HG03378 (cell line): ENCODE measurements at regions not wholly inside any gene's neighbourhood (a gene's known extent, or its start where the extent isn't known, plus 50 kb on each side); places are given as distances from the start of the nearest gene placed in this dataset.

Experiments used
- ATAC-seq: cut with Tn5 transposase; IDR thresholded peaks from one replicate; pipeline ENCODE4 v1.9.1; 2021; ENCODE audit warnings: mild to moderate bottlenecking, moderate library complexity; ENCODE audit not compliant: unreplicated experiment

DNA sequence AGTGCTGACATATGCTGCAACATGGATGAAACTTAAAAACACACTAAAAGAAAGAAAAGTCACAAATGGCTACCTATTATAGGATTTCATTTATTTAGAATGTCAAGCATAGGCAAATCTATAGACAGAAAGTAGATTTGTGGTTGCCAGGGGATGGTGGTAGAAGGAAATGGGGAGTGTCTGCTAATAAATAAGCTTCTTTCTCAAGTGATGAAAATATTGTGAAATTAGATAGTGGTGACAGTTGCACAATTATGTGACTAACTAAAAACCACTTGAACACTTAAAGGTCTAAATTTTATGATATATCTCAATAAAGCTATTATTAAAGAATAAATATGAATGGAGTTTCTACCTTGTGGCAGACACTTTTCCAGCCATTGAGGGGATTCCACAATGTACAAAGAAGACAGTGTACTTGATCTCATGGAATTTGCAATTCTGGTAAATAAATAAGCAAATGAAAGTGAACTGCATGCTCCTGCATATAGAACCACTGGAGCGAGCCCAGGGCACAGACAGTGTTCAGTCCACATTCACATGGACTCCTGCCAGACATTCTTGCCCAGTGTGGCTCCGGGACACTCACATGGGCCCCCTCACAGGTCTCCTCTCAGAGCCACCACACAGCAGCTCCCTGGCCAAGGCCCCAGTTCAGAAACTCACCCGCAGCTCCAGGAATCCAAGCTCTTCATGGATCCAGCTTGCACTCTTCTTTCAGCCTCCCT is 107.1 kb upstream of the ARID2 start:
- no peak for ATAC-seq

DNA sequence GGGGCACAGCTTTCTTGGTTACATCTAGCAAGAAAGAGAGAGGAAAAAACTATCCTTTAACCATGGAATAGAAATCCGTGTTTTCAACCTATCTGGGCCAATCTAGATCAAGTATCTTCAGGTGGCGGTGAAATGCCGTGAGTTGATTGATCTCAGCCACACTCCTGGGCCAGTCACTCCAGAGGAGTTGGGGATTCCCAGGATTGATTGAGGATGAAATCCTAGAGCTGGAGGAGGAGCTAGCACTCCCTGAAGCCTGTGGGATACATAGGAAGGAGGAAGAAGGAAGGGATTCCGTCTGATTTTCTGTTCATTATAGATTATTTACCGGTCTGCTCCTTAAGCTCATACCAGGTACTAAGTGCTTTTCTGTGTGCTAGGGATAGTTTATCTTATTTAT is 106.3 kb upstream of the ARID2 start:
- ATAC-seq = no peak

DNA sequence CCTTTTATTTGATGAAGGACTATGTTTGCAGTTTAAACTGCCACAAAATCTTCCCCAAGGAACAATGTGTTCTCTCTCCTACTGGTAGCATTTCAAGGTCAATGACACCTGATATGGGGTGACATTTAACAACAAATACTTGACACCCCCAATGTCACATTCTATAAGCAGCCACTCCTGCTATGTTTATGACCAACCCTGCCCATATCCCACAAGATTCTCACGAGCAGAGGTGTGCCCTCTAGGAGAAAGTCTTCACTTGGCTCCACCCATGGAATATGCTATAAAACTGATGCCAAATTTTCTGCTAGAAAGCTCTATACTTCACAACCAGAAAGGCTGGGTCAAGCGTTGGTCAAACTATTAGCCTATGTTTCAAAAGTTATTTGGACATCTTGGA is 105.6 kb upstream of the ARID2 start:
- no peak for ATAC-seq

DNA sequence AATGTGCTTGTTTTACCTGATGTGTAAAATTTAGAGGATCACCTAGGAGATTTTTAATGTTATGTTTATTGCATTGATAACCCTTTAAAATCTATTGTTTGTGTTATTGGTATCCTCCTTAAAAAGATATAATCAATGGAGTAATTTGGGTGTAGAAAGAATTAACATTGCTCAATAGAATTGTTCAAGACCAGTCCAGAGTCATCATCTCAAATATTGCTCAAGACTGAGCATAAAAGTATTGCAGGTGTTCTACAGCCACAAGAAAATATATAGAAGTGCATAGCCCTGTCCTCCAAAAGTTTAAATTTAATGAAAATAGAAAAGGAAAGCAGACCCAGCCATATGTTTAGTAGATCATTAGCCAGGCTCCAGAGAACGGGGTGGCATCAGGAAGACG is 102.5 kb upstream of the ARID2 start:
- ATAC-seq = no peak

DNA sequence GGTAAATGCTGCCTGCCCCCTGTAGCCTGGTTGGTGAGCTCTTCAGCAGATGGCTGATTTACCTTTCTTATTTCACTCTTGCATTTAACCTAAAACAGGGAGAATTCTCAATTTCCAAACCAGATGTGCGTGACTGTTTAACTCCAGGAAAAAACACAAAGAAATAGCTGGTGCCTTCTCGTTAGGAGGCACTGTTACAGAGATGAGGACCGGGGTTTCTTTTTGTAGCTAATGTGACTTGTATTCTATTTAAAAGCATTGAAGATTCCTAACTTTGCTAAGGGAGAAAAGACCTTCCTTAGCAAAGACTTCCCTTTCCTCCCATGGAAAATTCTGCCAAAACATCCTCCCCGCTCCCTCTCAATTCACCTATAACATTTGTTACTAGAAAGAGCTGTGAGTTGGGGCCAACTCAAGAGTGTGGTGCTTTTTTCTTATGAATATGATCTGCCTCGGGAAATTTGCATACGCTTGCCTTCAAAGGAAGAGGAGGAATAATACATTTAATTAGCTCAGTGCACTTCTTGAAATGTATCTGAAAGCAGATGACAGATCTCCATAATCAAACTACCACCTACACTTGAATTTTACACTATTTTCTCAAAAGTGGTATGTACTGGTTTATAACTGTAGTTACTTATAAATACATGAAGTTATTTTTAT is 102.0 kb upstream of the ARID2 start:
- no peak for ATAC-seq

DNA sequence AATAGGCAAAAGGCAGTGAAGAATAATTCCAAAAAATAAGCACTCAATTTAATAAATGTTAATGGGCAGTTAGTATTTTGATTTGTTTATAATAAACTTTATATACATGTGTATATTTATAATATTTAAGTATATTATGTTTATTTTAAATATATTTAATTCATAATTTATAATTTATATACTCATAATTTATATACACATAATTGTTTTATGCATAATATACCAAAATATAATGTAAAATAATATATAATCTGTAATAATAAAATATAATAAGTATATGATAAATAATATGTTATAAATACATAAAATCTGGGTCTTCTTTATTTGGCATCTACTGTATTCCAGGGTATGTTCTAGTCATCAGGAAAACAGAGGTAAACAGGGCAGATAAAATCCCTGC is 100.2 kb upstream of the ARID2 start:
- no peak for ATAC-seq

DNA sequence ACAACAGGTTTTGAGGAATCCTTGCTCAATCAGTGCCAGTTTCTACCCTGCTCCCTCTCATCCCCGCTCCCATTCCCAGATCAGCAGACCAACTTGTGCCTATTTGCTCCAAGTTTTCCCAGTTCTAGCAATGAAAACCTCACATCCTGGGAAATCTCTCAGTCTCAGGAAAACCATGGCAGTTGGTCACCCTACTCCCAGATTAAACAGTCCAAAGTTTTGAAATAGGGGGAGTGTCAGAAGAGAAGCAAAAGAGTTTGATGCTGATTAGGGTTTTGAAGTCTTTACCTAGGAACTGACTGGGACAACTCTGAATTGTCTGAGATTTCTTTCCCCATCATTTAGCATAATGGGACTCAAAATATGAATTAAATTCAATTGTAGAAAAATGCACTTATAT is 95.8 kb upstream of the ARID2 start:
- ATAC-seq = no peak

DNA sequence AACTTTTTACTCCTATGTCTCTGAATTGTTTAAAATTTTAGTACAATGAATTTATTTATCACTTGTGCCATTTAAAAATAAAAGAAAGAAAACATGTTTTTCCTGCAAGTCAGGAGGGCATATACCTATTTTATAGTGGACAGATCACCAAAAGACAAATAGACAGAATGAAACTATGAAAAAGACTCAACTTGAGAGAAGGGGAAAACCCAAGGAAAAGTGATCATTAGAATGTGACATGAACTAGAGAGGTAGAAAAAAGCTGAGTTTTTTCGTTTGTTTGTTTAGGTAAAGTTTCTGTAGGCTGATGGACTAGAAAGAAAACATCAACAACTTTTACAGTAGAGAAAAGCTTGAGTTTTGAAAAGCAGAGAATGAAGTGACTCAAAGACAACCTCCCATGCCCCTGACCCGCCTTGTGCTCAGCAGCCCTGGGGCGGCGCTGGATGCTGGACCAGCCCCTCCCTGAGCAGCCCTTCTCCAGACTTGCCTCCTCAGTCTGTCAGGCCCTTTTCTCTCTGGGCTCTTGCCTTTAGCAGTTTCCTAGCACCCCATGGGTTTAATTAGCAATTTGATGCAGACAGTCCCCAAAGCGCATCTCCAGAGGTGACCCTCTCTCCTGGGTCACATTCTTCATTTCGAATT is 95.1 kb upstream of the ARID2 start:
- ATAC-seq = peak; percentile 76

DNA sequence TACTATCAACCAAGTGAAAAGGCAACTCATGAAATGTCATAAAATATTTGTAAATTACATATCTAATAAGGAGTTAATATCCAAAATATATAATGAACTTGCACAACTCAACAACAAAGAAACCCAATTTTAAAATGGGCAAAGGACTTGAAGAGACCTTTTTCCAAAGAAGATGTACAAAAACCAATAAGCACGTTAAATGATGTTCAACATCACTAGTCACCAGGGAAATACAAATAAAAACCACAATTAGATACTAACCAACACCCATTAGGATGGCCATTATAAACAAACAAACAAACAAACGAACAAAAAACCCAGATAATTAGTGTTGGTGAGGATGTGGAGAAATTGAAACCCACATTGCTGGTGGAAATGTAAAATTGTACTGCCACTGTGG is 92.3 kb upstream of the ARID2 start:
- ATAC-seq = no peak

DNA sequence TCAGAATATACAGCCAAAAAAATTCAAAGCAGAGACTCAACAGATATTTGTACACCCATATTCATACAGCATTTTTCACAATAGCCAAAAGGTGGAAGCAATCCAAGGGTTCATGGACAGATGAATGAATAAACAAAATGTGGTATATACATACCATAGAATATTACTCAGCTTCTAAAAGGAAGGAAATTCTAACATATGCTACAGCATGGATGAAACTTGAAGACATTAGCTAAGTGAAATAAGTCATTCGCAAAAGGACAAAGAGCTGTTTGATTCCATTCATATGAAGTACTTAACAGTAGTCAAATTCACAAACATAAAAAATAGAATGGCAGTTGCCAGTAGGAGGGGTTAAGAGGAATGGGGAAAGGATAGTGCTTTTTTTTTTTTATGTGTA is 91.8 kb upstream of the ARID2 start:
- no peak for ATAC-seq

DNA sequence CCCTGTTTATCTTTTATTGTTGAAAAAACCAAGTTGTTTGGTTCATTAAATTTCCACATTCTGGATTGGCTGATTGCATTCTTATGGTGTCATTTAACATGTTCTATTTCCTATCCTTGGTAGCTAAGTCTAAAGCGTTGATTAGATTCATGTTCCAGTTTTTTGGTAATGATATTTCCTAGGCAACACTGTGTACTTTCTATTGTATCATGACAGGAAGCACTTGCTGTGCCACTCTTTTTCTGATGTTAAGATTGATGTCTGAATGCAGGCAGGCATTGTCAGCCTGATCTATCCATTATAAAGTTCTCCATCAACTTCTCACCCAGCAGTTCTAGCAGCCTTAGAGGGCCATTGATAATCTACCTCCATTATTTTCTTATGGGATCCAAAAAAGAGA is 91.1 kb upstream of the ARID2 start:
- no peak for ATAC-seq

DNA sequence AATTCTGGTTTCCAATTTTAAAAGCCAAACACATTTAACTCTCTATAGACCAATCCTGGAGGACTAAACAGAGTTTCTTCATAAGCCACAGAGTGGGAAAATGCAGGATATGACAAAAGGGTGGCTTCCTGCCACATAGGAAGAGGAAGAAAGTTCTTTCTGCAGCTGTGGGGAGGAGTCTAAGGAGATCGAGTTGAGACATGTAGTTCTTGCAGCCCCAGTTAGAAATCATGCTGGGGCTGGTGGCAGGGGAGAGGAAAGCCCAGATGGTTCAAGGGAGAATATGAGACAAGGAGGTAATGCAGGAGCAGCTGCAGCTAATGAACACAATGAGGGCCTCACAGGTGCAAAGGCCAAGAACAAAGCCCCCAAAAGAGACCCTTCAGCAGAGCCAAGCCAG is 85.0 kb upstream of the ARID2 start:
- no peak for ATAC-seq

DNA sequence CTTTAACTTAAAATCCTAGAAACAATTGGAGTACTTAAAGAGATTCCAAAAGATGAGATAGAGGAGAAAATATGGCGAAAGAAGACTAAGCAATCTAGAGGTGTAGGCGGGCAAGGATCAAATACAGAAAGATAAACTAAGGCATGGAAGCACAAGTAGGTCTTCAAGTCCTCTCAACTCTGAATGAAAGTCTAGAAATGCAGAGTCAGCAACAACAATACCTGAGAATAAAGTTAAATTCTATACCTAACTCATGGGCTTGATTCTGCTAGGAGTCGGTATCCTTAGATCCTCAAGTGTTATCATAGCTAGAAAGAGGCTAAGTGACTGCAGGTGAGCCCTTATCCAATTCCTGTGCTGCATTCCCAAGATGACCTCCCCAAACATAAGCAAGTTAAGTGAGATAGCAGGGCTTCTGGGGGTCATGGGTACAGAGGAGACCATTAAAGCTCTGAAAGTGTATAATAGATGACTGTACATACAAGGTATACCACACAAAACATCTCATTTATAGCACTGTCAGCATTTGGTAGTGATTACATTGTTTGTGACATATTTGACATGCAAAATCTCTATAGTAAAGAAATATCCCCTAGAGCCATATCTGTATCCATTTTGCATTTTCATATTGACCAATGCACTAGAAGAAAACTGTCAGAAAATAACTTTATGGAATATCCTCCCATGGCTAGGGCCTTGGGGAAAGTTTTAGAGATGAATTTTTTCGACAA is 82.5 kb upstream of the ARID2 start:
- ATAC-seq = no peak

DNA sequence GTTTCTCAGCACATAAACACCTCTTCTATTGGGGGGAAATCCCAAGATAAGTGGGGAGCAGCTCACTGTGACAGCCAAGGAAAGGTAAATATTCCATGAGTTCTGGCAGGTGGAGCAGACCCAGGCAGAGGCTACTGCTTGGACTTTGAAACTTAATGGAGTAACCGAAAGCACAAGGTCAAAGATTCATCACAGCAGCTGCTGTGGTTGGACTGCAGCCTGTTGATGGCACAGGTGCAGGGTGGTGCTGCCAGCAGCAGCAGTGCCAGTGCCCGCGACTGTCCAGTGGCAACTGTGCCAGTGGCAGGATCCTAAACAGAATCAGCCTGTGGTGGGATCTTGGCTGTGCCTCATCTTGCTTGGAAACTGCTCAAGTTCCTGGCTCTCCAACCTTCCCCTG is 81.4 kb upstream of the ARID2 start:
- ATAC-seq = no peak

DNA sequence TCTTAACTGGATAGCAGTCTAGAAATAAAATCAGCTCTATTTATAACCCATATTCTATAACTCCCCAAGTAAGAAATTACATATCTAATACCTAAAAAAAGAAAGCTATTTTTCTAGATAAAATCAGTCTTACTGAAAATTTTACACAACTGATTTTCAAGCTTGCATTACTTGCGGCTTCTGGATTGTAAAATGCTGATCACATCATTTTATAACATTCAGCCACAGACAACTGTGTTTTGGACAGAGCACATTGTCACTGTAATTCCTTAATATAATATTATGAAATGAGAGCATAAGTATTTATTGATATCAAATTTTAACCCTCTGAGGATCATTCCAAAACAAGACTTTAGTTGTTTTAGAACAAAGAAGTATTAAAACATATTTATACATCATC is 78.5 kb upstream of the ARID2 start:
- ATAC-seq = no peak

DNA sequence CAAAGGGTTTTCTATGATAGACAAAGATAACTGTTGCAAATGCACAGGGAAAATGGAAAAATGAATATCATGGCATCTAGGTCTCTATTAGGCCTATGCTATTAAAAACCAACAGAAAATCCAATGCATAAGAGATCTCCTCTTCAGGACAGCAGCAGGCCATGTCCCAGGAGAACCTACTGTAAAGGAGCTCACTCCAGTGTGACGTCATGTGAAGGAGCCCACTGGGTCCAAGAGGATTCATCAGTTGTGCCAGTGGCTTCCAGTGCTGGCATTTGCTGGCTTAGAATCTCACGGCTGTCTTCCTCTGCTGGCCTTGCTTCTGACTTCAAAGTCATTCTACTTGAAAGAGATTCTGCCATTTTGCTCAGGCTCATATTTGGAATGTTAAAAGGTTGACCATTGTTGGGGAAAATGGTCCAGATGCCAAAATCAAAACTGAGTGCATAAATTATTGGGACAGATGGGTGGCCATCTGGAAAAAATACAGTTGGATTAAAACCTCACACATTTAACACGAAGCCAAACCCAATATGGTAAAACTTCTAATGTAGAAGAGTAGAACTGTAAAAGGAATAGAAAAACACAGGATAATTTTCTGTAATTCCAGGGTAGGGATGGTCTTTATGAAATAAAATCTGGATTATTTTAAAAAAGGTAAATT is 75.4 kb upstream of the ARID2 start:
- ATAC-seq = no peak

DNA sequence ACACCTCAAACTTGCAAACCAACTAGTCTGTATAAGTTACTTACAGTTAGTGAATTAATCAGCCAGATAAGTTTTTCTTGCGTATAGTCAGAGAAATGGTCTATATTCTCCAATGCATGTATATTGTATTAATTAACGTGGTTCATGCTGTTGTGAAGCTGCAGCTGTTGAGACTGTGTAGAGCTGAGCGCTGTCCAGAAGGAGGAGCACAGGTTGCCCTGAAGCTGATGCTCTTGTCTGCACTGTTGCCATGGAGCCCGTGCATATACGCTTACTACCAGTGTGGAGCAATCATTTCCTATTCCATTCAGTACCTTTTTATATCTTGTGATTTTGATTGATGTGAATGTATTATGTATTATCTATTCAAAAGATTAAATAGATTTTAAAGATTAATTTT is 74.3 kb upstream of the ARID2 start:
- ATAC-seq = no peak

DNA sequence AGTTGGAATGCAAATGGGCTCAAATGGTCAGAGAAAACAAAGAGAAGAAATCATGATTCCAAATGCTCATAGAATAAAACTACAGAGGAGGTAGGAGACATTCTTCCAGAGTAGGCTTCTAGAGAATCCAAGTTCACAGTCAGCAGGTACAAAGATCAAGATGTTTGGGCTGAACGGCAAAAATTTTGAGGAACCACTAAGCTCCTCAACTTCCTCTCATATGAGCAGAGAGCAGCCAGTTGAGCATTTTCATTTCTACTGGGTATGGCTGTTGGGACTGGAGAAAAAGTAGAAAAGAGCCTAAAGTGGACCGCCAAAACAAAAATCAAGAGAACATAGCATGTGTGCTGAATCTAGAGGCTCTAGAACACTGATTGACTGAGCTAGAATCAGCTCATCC is 73.8 kb upstream of the ARID2 start:
- ATAC-seq = no peak

DNA sequence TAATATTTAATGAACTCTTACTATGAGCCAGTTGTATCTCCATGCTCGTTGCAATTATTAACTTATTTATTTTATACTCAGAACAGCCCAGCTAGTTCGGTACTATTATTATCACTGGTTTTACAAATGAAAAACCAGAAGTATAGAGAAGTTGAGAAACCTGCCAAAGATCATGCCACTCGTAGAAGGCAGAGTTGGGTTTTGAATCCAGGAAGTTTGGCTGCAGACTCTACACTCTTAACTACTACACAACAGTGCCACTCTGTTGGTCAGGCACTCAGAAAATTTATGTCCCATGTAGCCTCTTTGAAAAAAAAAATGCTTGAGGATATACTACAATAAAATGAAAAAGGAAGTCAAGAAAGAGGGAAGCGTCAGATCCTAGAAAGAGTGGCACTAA is 71.5 kb upstream of the ARID2 start:
- no peak for ATAC-seq

DNA sequence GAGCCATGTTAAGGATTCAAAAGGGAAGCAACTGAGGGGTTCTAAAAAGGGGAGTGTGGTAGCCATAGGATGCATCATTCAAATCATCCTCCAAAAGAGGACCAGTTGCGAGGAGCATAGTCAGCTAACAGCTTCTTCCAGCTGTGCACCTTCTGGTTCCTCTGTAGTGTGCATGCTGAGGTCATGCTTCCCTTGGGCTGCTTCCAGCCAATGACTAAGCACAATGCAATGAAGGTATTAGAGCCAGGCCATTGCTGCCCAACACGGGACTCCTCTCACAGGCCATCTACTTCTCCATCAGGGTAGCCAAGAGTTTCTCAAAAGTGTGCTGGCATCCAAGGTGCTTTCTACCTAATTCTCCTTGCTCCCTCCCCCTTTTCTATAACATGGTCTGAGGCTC is 69.2 kb upstream of the ARID2 start:
- no peak for ATAC-seq

DNA sequence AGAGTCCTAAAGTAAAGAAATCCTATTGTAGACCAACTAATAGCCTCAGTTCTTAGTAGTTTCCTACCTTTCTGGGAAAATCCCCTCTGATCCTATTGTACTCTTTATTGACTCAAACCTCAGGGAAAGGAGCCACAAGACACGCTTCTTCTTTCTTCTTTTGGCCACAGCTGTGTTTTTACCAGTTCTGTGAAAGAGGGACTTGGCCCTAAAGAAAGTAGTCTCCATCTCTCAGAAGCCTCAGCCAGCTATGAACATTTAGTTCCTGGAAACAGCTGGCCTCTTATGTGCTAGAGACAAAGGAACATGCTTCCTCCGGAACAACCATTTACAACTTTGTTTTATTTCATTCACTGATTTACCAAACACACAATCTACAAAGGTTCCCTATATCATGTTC is 66.1 kb upstream of the ARID2 start:
- no peak for ATAC-seq
